Glutamatergic neuron (in vitro differentiated cells): ENCODE measurements at regions not wholly inside any gene's neighbourhood (a gene's known extent, or its start where the extent isn't known, plus 50 kb on each side); places are given as distances from the start of the nearest gene placed in this dataset.

Experiments
- DNase-seq: peaks from one replicate; pipeline ENCODE4 v3.0.0; 2022
- H3K27ac Mint-ChIP-seq: one replicate; pipeline ENCODE4 v1.8.0; 2020; ENCODE audit warnings: mild to moderate bottlenecking, mixed read lengths, inconsistent platforms; ENCODE audit not compliant: unreplicated experiment
- H3K27me3 Mint-ChIP-seq: one replicate; pipeline ENCODE4 v1.8.0; 2020; ENCODE audit warnings: mild to moderate bottlenecking, moderate library complexity, mixed read lengths, inconsistent platforms; ENCODE audit not compliant: unreplicated experiment
- H3K36me3 Mint-ChIP-seq: one replicate; pipeline ENCODE4 v1.8.0; 2020; ENCODE audit warnings: mild to moderate bottlenecking, mixed read lengths, inconsistent platforms; ENCODE audit not compliant: unreplicated experiment
- H3K4me1 Mint-ChIP-seq: one replicate; pipeline ENCODE4 v1.8.0; 2020; ENCODE audit warnings: mild to moderate bottlenecking, low read depth, mixed read lengths, inconsistent platforms; ENCODE audit not compliant: unreplicated experiment
- H3K4me3 Mint-ChIP-seq: one replicate; pipeline ENCODE4 v1.8.0; 2020; ENCODE audit warnings: mild to moderate bottlenecking, mixed read lengths, inconsistent platforms; ENCODE audit not compliant: unreplicated experiment
- H3K9me3 Mint-ChIP-seq: one replicate; pipeline ENCODE4 v1.8.0; 2020; ENCODE audit warnings: mild to moderate bottlenecking, moderate library complexity, mixed read lengths, inconsistent platforms; ENCODE audit not compliant: unreplicated experiment
- TF ChIP-seq, protein P1 (sequence below): fragments of 200-600 bp; sonication (generic); IDR thresholded peaks from one replicate; pipeline ENCODE4 v1.5.0; 2021; ENCODE audit not compliant: partially characterized antibody, unreplicated experiment

DNA sequence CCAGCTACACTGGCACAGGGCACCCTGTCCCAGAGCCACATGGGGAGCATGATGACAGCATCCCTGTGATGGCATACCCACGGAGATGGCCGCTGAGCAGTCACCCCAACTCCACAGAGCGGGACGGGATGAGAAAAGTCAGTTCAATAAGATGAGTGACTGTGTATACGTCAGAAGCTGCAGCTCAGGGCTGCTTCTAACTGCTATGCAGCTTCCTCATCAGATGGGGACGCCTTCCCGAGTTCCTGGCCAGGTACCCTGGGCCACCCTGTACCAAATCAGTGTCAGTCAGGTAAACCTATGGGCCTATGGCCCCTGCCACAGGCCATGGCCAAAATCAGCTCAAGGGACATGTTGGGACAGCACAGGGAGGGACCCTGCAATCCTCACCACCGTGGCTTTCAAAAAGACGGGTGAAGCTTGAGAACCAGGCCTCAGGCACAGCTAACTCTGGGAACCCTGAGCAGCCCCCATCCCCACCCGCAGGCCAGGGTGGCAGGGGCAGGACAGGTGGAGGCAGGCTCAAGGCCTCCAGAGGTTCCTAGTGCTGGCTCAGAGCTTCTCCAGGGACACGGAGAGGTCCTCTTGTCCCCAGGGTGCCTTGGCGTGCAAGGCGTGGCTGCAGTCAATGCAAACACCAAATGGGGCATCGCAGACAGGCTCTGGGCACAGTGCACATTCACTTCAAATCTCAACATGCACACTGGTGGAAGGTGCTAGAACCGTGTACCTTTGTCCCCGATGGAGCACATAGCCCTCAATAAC, 122.4 kb downstream of the TUBA3C start:
- TF ChIP-seq, protein P1, sequence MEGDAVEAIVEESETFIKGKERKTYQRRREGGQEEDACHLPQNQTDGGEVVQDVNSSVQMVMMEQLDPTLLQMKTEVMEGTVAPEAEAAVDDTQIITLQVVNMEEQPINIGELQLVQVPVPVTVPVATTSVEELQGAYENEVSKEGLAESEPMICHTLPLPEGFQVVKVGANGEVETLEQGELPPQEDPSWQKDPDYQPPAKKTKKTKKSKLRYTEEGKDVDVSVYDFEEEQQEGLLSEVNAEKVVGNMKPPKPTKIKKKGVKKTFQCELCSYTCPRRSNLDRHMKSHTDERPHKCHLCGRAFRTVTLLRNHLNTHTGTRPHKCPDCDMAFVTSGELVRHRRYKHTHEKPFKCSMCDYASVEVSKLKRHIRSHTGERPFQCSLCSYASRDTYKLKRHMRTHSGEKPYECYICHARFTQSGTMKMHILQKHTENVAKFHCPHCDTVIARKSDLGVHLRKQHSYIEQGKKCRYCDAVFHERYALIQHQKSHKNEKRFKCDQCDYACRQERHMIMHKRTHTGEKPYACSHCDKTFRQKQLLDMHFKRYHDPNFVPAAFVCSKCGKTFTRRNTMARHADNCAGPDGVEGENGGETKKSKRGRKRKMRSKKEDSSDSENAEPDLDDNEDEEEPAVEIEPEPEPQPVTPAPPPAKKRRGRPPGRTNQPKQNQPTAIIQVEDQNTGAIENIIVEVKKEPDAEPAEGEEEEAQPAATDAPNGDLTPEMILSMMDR = no peak
- H3K27ac Mint-ChIP-seq = no peak overlapping the region
- no peak for DNase-seq
- peaks cover 29% of the 10 kb centered on the region for H3K9me3 Mint-ChIP-seq
- H3K27me3 Mint-ChIP-seq = peaks cover 4% of the 10 kb centered on the region
- H3K4me1 Mint-ChIP-seq = no peaks in the 10 kb centered on the region
- H3K36me3 Mint-ChIP-seq = peaks cover 5% of the 10 kb centered on the region
- no peak overlapping the region for H3K4me3 Mint-ChIP-seq

DNA sequence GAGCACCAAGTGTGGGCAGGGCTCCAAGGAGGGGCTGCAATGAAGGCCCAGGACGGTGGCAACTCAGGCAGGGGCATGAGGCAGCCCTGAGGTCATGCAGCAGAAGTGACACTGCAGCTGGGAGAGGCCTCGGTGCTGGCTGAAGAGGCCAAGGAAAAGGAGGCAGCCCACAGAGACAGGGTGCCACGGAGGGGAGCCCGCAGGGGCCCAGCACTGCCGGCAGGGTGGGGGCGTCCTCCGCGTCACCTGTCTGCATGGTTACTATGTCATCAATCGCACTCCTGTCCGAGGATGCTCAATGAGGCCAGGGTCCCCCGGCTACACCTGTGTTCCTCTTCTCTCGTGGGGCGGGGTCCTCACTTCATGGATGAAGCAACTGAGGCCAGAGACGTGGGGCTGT, 123.1 kb downstream of the TUBA3C start:
- DNase-seq = no peak
- Mint-ChIP-seq H3K36me3 (peaks cover 5% of the 10 kb centered on the region), H3K9me3 (peaks cover 27% of the 10 kb centered on the region), H3K27me3 (peaks cover 4% of the 10 kb centered on the region), H3K4me3 (no peak overlapping the region), H3K4me1 (no peaks in the 10 kb centered on the region), H3K27ac (no peak overlapping the region)
- TF ChIP-seq, protein P1 = no peak

DNA sequence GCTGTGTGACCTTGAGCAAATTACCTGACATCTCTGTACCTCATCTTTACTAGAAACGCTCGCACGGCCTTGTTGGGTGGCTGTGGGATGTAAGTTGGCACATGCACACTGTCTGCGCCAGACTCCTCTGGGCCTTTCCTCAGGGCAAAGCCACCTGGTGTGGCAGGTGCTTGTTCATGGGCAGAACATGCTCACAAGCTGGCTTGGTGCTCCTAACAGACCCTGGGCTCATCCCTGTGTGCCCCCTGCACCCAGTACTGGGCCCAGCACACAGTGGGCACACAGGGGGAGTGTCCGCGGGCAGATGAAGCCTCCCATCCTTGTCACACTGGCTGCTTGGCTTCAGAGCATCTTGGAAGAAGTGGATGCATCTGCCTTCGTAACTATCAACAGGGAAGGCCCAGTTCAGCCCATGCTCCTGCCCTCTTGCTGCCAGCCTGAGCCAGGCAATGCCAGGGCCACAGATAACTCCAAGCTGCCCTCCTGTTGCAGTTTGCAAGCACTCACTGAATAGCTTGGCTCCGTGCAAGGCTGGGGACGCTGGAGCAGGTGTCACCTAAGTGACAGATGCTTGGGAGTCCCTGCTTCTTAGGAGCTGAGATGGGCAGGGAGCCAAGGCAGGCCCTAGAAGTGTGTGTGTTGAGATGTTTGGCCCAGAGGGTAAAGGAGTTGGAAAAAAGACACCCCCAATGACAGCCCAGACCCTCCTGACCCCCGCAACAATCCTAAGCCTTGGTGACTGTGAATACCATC, 123.9 kb downstream of the TUBA3C start:
- Mint-ChIP-seq H3K27me3 (peaks cover 4% of the 10 kb centered on the region), H3K4me3 (no peak overlapping the region), H3K9me3 (peaks cover 31% of the 10 kb centered on the region), H3K4me1 (no peaks in the 10 kb centered on the region), H3K27ac (no peak overlapping the region), H3K36me3 (peaks cover 5% of the 10 kb centered on the region)
- TF ChIP-seq, protein P1 = no peak
- no peak for DNase-seq

DNA sequence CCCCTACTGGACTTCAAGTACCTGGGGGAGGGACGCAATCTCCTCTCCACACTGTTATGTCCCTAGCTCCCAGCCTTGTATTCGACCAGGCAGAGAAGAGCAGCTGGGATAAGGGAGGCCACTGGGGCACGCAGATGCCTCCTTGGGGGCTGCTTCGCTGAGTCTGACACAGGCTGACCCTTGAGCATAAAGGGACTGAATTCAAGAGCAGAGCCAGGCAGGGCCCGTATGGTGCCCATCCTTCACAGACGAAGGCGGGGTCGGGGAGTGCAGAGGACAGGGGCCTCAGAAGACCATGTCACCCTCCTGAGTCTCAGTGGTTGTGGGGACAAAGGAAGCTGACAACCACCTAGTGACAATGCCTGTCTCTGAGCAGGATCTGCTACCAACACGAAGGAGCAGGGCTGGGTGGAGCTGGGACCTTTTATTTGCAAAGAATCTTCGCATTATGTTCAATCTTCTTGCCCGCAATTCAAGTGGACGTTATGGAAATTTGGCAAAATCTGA, 124.6 kb downstream of the TUBA3C start:
- H3K27ac Mint-ChIP-seq = no peak overlapping the region
- H3K4me1 Mint-ChIP-seq = no peaks in the 10 kb centered on the region
- DNase-seq = no peak
- no peak overlapping the region for H3K4me3 Mint-ChIP-seq
- TF ChIP-seq, protein P1 = no peak
- H3K36me3 Mint-ChIP-seq = peaks cover 12% of the 10 kb centered on the region
- H3K9me3 Mint-ChIP-seq = peaks cover 34% of the 10 kb centered on the region
- peaks cover 6% of the 10 kb centered on the region for H3K27me3 Mint-ChIP-seq
